Caco-2 (cell line): ENCODE measurements at regions not wholly inside any gene's neighbourhood (a gene's known extent, or its start where the extent isn't known, plus 50 kb on each side); places are given as distances from the start of the nearest gene placed in this dataset.

ENCODE experiments used
- BruUV-seq: library from RNA; stranded (reverse); fragments of 400-500 nt; replicated peaks from 2 replicates; lab custom pipeline; 2021; lab: Mats Ljungman, UMichigan
- CTCF ChIA-PET: fragments of 300-600 bp; sonication (Branson Sonifier 250); formaldehyde crosslinking; loops from one replicate; lab custom pipeline; 2022; ENCODE audit warnings: antibody characterized with exemption; lab: Charles Lee
- POLR2A ChIA-PET: fragments of 300-600 bp; sonication (Branson Sonifier 250); formaldehyde crosslinking; loops from one replicate; lab custom pipeline; 2022; ENCODE audit warnings: antibody characterized with exemption; lab: Charles Lee
- DNase-seq, 2 experiments: peaks; one replicate each; pipeline versions ENCODE4 v3.0.0 to v3.0.0-alpha.2; 2020 to 2022
- H3K27me3 ChIP-seq: replicated peaks from 2 replicates; pipeline ENCODE4 v1.6.0; 2011; ENCODE audit warnings: low read length; ENCODE audit not compliant: control insufficient read depth, insufficient read depth
- H3K36me3 ChIP-seq: 2 replicates; pipeline ENCODE4 v1.5.1; 2011; ENCODE audit warnings: low read length; ENCODE audit not compliant: control insufficient read depth, insufficient read depth
- H3K4me1 ChIP-seq: fragments of 250-450 bp; sonication (Bioruptor Pico); 2 replicates; pipeline ENCODE4 v1.5.1; 2020; ENCODE audit warnings: mild to moderate bottlenecking
- H3K4me3 ChIP-seq: 2 replicates; pipeline ENCODE4 v1.5.1; 2011; ENCODE audit warnings: low read depth, mild to moderate bottlenecking, control low read depth, low read length
- H3K9me3 ChIP-seq: fragments of 250-450 bp; sonication (Bioruptor Pico); 2 replicates; pipeline ENCODE4 v1.5.1; 2020; ENCODE audit warnings: mild to moderate bottlenecking, moderate library complexity
- H3K27ac Mint-ChIP-seq: one replicate; pipeline ENCODE4 v1.8.0; 2022; ENCODE audit warnings: mixed read lengths; ENCODE audit not compliant: unreplicated experiment
- H3K27me3 Mint-ChIP-seq: one replicate; pipeline ENCODE4 v1.8.0; 2022; ENCODE audit warnings: mixed read lengths; ENCODE audit not compliant: insufficient read depth, unreplicated experiment
- H3K36me3 Mint-ChIP-seq: one replicate; pipeline ENCODE4 v1.8.0; 2022; ENCODE audit warnings: mild to moderate bottlenecking, mixed read lengths; ENCODE audit not compliant: insufficient read depth, unreplicated experiment
- H3K4me1 Mint-ChIP-seq: one replicate; pipeline ENCODE4 v1.8.0; 2022; ENCODE audit warnings: low read depth, mixed read lengths; ENCODE audit not compliant: unreplicated experiment
- H3K4me3 Mint-ChIP-seq: one replicate; pipeline ENCODE4 v1.8.0; 2022; ENCODE audit warnings: mild to moderate bottlenecking, moderate library complexity, mixed read lengths; ENCODE audit not compliant: unreplicated experiment
- H3K9me3 Mint-ChIP-seq: one replicate; pipeline ENCODE4 v1.8.0; 2022; ENCODE audit warnings: mixed read lengths; ENCODE audit not compliant: unreplicated experiment
- CTCF ChIP-seq, 2 experiments: fragments of 200-600 bp in 1 of 2; IDR thresholded peaks; 1 replicate in 1 of 2; 2 replicates in 1 of 2; pipeline versions ENCODE4 v1.5.1 to v1.8.0; 2011 to 2022; ENCODE audit warnings: antibody characterized with exemption in 1 of 2, control low read depth in 1 of 2, inconsistent platforms in 1 of 2, low read depth in 1 of 2, low read length in 1 of 2, mild to moderate bottlenecking in 1 of 2, moderate library complexity in 1 of 2; ENCODE audit not compliant: insufficient read depth in 1 of 2, severe bottlenecking in 1 of 2, unreplicated experiment in 1 of 2
- intact Hi-C: fragments of 100-400 bp; cut with micrococcal nuclease; formaldehyde crosslinking; loops from one replicate; pipeline ENCODE4 v1.10.0; 2022; ENCODE audit not compliant: unreplicated experiment

GRCh38 chr5:91438871-91439270 lies 55.8 kb upstream of the ARRDC3 start:
- no peak overlapping the region for H3K4me3 Mint-ChIP-seq
- no peak overlapping the region for H3K4me3 ChIP-seq
- no peaks in the 10 kb centered on the region for H3K36me3 Mint-ChIP-seq
- no peaks in the 10 kb centered on the region for H3K4me1 ChIP-seq
- H3K27me3 Mint-ChIP-seq: no peaks in the 10 kb centered on the region
- H3K36me3 ChIP-seq: no peaks in the 10 kb centered on the region
- DNase-seq: peak; percentile 38 to 41
- no peaks in the 10 kb centered on the region for H3K4me1 Mint-ChIP-seq
- ChIA-PET CTCF (no interaction called here), POLR2A (no interaction called here)
- BruUV-seq: no TSS peak
- no peaks in the 10 kb centered on the region for H3K27me3 ChIP-seq
- H3K9me3 Mint-ChIP-seq: no peaks in the 10 kb centered on the region
- peak in 1 of 2 experiments; percentile 48 for TF ChIP-seq CTCF (IDR thresholded peaks at IDR 0.05; ENCODE audit: insufficient read depth in 1 of 2, low read depth in 1 of 2, low read length in 1 of 2, severe bottlenecking in 1 of 2, unreplicated experiment in 1 of 2)
- intact Hi-C loops: no loop called here
- no peak overlapping the region for H3K27ac Mint-ChIP-seq
- H3K9me3 ChIP-seq: no peaks in the 10 kb centered on the region

GRCh38 chr5:91436241-91436640 lies 53.1 kb upstream of the ARRDC3 start:
- H3K4me1 ChIP-seq: no peaks in the 10 kb centered on the region
- no peak for TF ChIP-seq CTCF (IDR thresholded peaks at IDR 0.05; ENCODE audit: insufficient read depth in 1 of 2, low read depth in 1 of 2, low read length in 1 of 2, severe bottlenecking in 1 of 2, unreplicated experiment in 1 of 2)
- H3K9me3 ChIP-seq: no peaks in the 10 kb centered on the region
- Mint-ChIP-seq H3K36me3 (no peaks in the 10 kb centered on the region), H3K27me3 (no peaks in the 10 kb centered on the region), H3K9me3 (no peaks in the 10 kb centered on the region), H3K27ac (no peak overlapping the region), H3K4me1 (no peaks in the 10 kb centered on the region), H3K4me3 (no peak overlapping the region)
- H3K4me3 ChIP-seq: no peak overlapping the region
- no TSS peak for BruUV-seq
- intact Hi-C loops: no loop called here
- no peaks in the 10 kb centered on the region for H3K27me3 ChIP-seq
- no peak for DNase-seq
- ChIA-PET POLR2A (no interaction called here), CTCF (no interaction called here)
- H3K36me3 ChIP-seq: no peaks in the 10 kb centered on the region

GRCh38 chr5:91434348-91434747 lies 51.2 kb upstream of the ARRDC3 start:
- DNase-seq: no peak
- H3K36me3 Mint-ChIP-seq: no peaks in the 10 kb centered on the region
- no peak overlapping the region for H3K27ac Mint-ChIP-seq
- H3K27me3 Mint-ChIP-seq: no peaks in the 10 kb centered on the region
- Histone ChIP-seq H3K27me3 (no peaks in the 10 kb centered on the region), H3K4me3 (no peak overlapping the region), H3K36me3 (no peaks in the 10 kb centered on the region), H3K9me3 (no peaks in the 10 kb centered on the region), H3K4me1 (no peaks in the 10 kb centered on the region)
- intact Hi-C loops: no loop called here
- no peaks in the 10 kb centered on the region for H3K9me3 Mint-ChIP-seq
- H3K4me1 Mint-ChIP-seq: no peaks in the 10 kb centered on the region
- H3K4me3 Mint-ChIP-seq: no peak overlapping the region
- ChIA-PET CTCF (no interaction called here), POLR2A (no interaction called here)
- TF ChIP-seq CTCF (IDR thresholded peaks at IDR 0.05; ENCODE audit: insufficient read depth in 1 of 2, low read depth in 1 of 2, low read length in 1 of 2, severe bottlenecking in 1 of 2, unreplicated experiment in 1 of 2): no peak
- no TSS peak for BruUV-seq
